H1 (cell line): ENCODE measurements at regions not wholly inside any gene's neighbourhood (a gene's known extent, or its start where the extent isn't known, plus 50 kb on each side); places are given as distances from the start of the nearest gene placed in this dataset.

Experiments used
- CTCF ChIA-PET: fragments of 300-600 bp; sonication (Branson Sonifier 250); formaldehyde crosslinking; loops from one replicate; lab custom pipeline; 2021; ENCODE audit not compliant: partially characterized antibody; lab: Charles Lee
- POLR2A ChIA-PET: fragments of 300-600 bp; sonication (Branson Sonifier 250); formaldehyde crosslinking; loops from one replicate; lab custom pipeline; 2021; ENCODE audit warnings: inconsistent platforms; ENCODE audit not compliant: partially characterized antibody; lab: Charles Lee
- DNase-seq, 2 experiments: peaks; one replicate each; pipeline versions ENCODE4 v3.0.0 to v3.0.0-alpha.2; 2010 to 2022; ENCODE audit warnings: low spot score in 2 of 2, low read depth in 1 of 2, mixed read lengths in 1 of 2
- FAIRE-seq: peaks from 2 replicates; lab custom pipeline; 2011; peaks lifted over from hg19 to GRCh38; lab: Jason Lieb, UNC
- H2AFZ ChIP-seq: 2 replicates; pipeline ENCODE4 v1.8.1; 2012; ENCODE audit warnings: low read length, inconsistent platforms
- H2AK5ac ChIP-seq: 2 replicates; pipeline ENCODE4 v1.6.1; 2013; ENCODE audit warnings: low read depth, low read length
- H2BK120ac ChIP-seq: replicated peaks from 2 replicates; pipeline ENCODE3; 2013; ENCODE audit warnings: low read depth, low read length, inconsistent platforms
- H2BK12ac ChIP-seq: 2 replicates; pipeline ENCODE4 v1.6.1; 2013; ENCODE audit warnings: low read depth, low read length
- H2BK15ac ChIP-seq: 2 replicates; pipeline ENCODE4 v1.6.1; 2013; ENCODE audit warnings: low read length
- H2BK20ac ChIP-seq: 2 replicates; pipeline ENCODE4 v1.6.1; 2013; ENCODE audit warnings: low read length
- H2BK5ac ChIP-seq: 2 replicates; pipeline ENCODE4 v1.6.1; 2013; ENCODE audit warnings: low read depth, low read length
- H3K14ac ChIP-seq: 2 replicates; pipeline ENCODE4 v1.6.1; 2013; ENCODE audit warnings: inconsistent platforms; ENCODE audit not compliant: insufficient read length
- H3K18ac ChIP-seq: 2 replicates; pipeline ENCODE4 v1.6.1; 2013; ENCODE audit warnings: low read length; ENCODE audit errors: extremely low read depth
- H3K23ac ChIP-seq: 2 replicates; pipeline ENCODE4 v1.6.1; 2013; ENCODE audit warnings: inconsistent platforms; ENCODE audit not compliant: insufficient read length
- H3K23me2 ChIP-seq: 2 replicates; pipeline ENCODE4 v1.6.1; 2013; ENCODE audit warnings: low read depth, low read length
- H3K27ac ChIP-seq: 2 replicates; pipeline ENCODE4 v1.6.1; 2011; ENCODE audit warnings: low read depth, low read length, inconsistent platforms
- H3K27me3 ChIP-seq, 4 experiments: replicated peaks in 1 of 4; 1 replicate in 1 of 4; 2 replicates in 3 of 4; pipeline versions ENCODE4 v1.6.1 to v1.8.1; 2011 to 2013; ENCODE audit warnings: low read length in 3 of 4, mild to moderate bottlenecking in 3 of 4, inconsistent platforms in 2 of 4, mixed read lengths in 2 of 4, moderate library complexity in 1 of 4; ENCODE audit not compliant: control insufficient read depth in 3 of 4, insufficient read depth in 3 of 4; ENCODE audit errors: extremely low read depth in 1 of 4
- H3K36me3 ChIP-seq, 4 experiments: 2 replicates each; pipeline versions ENCODE4 v1.6.1 to v1.8.1; 2011 to 2013; ENCODE audit warnings: mild to moderate bottlenecking in 4 of 4, low read length in 3 of 4, moderate library complexity in 2 of 4, control low read depth in 1 of 4, inconsistent platforms in 1 of 4; ENCODE audit not compliant: insufficient read depth in 4 of 4, control insufficient read depth in 2 of 4
- H3K4ac ChIP-seq: replicated peaks from 2 replicates; pipeline ENCODE3; 2013; ENCODE audit warnings: low read length, low read depth, mixed read lengths, inconsistent platforms; ENCODE audit not compliant: insufficient read length
- H3K4me1 ChIP-seq, 4 experiments: replicated peaks in 1 of 4; 1 replicate in 1 of 4; 2 replicates in 3 of 4; pipeline versions ENCODE4 v1.6.1 to v1.8.1; 2011 to 2013; ENCODE audit warnings: low read length in 3 of 4, inconsistent platforms in 2 of 4, mixed read lengths in 1 of 4; ENCODE audit not compliant: insufficient read depth in 4 of 4, control insufficient read depth in 3 of 4
- H3K4me2 ChIP-seq, 2 experiments: 2 replicates each; pipeline versions ENCODE4 v1.6.1 to v1.8.1; 2011 to 2013; ENCODE audit warnings: low read depth in 2 of 2, low read length in 2 of 2, control low read depth in 1 of 2, inconsistent platforms in 1 of 2, mild to moderate bottlenecking in 1 of 2; ENCODE audit not compliant: insufficient read depth in 1 of 2
- H3K4me3 ChIP-seq, 4 experiments: fragments of 200-600, 300-600 bp in 1 of 4; sonication (generic), shearing (Covaris generic), sonication (Bioruptor Twin) in 1 of 4; 2 replicates each; pipeline versions ENCODE4 v1.5.1 to v1.8.1; 2011 to 2016; ENCODE audit warnings: low read length in 4 of 4, low read depth in 3 of 4, control low read depth in 2 of 4, inconsistent platforms in 2 of 4, mild to moderate bottlenecking in 2 of 4, mixed read lengths in 1 of 4, moderate library complexity in 1 of 4; ENCODE audit not compliant: insufficient read depth in 2 of 4; ENCODE audit errors: extremely low read depth in 1 of 4
- H3K56ac ChIP-seq: replicated peaks from 2 replicates; pipeline ENCODE3; 2013; ENCODE audit warnings: low read depth, mild to moderate bottlenecking, mixed read lengths, low read length, inconsistent platforms; ENCODE audit not compliant: insufficient read length
- H3K79me1 ChIP-seq: 2 replicates; pipeline ENCODE4 v1.6.1; 2013; ENCODE audit warnings: low read depth, low read length, control low read depth
- H3K79me2 ChIP-seq, 2 experiments: 2 replicates each; pipeline versions ENCODE4 v1.6.1 to v1.8.1; 2012 to 2013; ENCODE audit warnings: low read length in 2 of 2, mild to moderate bottlenecking in 2 of 2, inconsistent platforms in 1 of 2; ENCODE audit not compliant: insufficient read depth in 2 of 2, control insufficient read depth in 1 of 2
- H3K9ac ChIP-seq, 4 experiments: replicated peaks in 1 of 4; 1 replicate in 1 of 4; 2 replicates in 3 of 4; pipeline versions ENCODE4 v1.6.1 to v1.8.1; 2011 to 2013; ENCODE audit warnings: low read depth in 3 of 4, low read length in 3 of 4, control low read depth in 2 of 4, mild to moderate bottlenecking in 2 of 4, moderate library complexity in 2 of 4, inconsistent platforms in 1 of 4; ENCODE audit errors: extremely low read depth in 1 of 4
- H3K9me3 ChIP-seq, 2 experiments: 2 replicates each; pipeline versions ENCODE4 v1.6.1 to v1.8.1; 2012 to 2013; ENCODE audit warnings: mild to moderate bottlenecking in 2 of 2, moderate library complexity in 2 of 2, control low read depth in 1 of 2, inconsistent platforms in 1 of 2, low read depth in 1 of 2, low read length in 1 of 2, mixed read lengths in 1 of 2; ENCODE audit not compliant: insufficient read depth in 2 of 2
- H4K20me1 ChIP-seq, 2 experiments: replicated peaks in 1 of 2; 2 replicates each; pipeline versions ENCODE3 to v1.8.1; 2011 to 2013; ENCODE audit warnings: inconsistent platforms in 2 of 2, low read length in 2 of 2, mild to moderate bottlenecking in 1 of 2; ENCODE audit not compliant: insufficient read depth in 2 of 2, control insufficient read depth in 1 of 2
- H4K5ac ChIP-seq: 2 replicates; pipeline ENCODE4 v1.6.1; 2013; ENCODE audit warnings: low read length, low read depth, mixed read lengths, inconsistent platforms; ENCODE audit not compliant: insufficient read length
- H4K8ac ChIP-seq: 2 replicates; pipeline ENCODE4 v1.8.0; 2013; ENCODE audit warnings: mild to moderate bottlenecking, moderate library complexity, low read length, inconsistent platforms; ENCODE audit not compliant: insufficient read depth; ENCODE audit errors: extremely low read depth
- H4K91ac ChIP-seq: replicated peaks from 2 replicates; pipeline ENCODE3; 2013; ENCODE audit warnings: low read length, mixed read lengths, inconsistent platforms; ENCODE audit not compliant: insufficient read length
- CHD7 ChIP-seq: fragments of 300-600 bp; sonication (generic); IDR thresholded peaks from 2 replicates; pipeline ENCODE4 v1.7.1; 2012; ENCODE audit warnings: low read length, moderate library complexity, mild to moderate bottlenecking, inconsistent platforms; ENCODE audit not compliant: insufficient replicate concordance
- SRF ChIP-seq: IDR thresholded peaks from 2 replicates; pipeline ENCODE4 v1.6.1; 2011; ENCODE audit warnings: mild to moderate bottlenecking, low read depth, low read length, moderate library complexity

GRCh38 chr5:73272351-73272750, 99.4 kb downstream of the TMEM174 start:
- Histone ChIP-seq H3K18ac (no peak overlapping the region), H4K8ac (no peak overlapping the region)
- CTCF ChIA-PET, result no interaction called here
- TF ChIP-seq SRF (no peak), CHD7 (no peak)

More at GRCh38 chr5:73272351-73272750, 99.4 kb downstream of the TMEM174 start:
- FAIRE-seq (no peak), DNase-seq (no peak)
- no peak overlapping the region for H2AFZ ChIP-seq
- peaks cover 0 to 6% (median 2%) of the 10 kb centered on the region in 4 experiments; a peak in 2 of 7 replicates for H3K4me1 ChIP-seq
- H3K9me3 ChIP-seq, result no peaks in the 10 kb centered on the region
- H3K27ac ChIP-seq, result no peak overlapping the region
- peaks cover 0 to 3% (median under 1%) of the 10 kb centered on the region in 4 experiments; a peak in 3 of 7 replicates for H3K27me3 ChIP-seq
- H3K4me3 ChIP-seq, result no peak overlapping the region
- no peak overlapping the region for H3K9ac ChIP-seq
- H3K23me2 ChIP-seq, result no peaks in the 10 kb centered on the region
- H4K91ac ChIP-seq, result no peak overlapping the region
- no peak overlapping the region for H3K56ac ChIP-seq
- H3K79me2 ChIP-seq, result no peaks in the 10 kb centered on the region
- POLR2A ChIA-PET, result interaction anchor here (1.4 kb wide), 1 partner anchor 9 kb away, joined by 3 read pairs; no protein-coding TSS in a partner anchor
- no peak overlapping the region for H3K14ac ChIP-seq
- H2BK12ac ChIP-seq, result no peak overlapping the region
- H2BK20ac ChIP-seq, result no peak overlapping the region
- no peaks in the 10 kb centered on the region for H4K20me1 ChIP-seq
- no peak overlapping the region for H4K5ac ChIP-seq
- H2BK5ac ChIP-seq, result no peak overlapping the region
- H2BK120ac ChIP-seq, result no peak overlapping the region
- H3K36me3 ChIP-seq, result no peaks in the 10 kb centered on the region
- H3K4ac ChIP-seq, result no peak overlapping the region
- H3K4me2 ChIP-seq, result no peak overlapping the region
- no peaks in the 10 kb centered on the region for H3K79me1 ChIP-seq
- H2BK15ac ChIP-seq, result no peak overlapping the region
- no peak overlapping the region for H2AK5ac ChIP-seq
- H3K23ac ChIP-seq, result no peak overlapping the region
